AG04450 (cell line): ENCODE measurements at regions not wholly inside any gene's neighbourhood (a gene's known extent, or its start where the extent isn't known, plus 50 kb on each side); places are given as distances from the start of the nearest gene placed in this dataset.

ENCODE experiments used
- CTCF ChIA-PET: fragments of 300-600, 350-600 bp; formaldehyde crosslinking; extraction: SDS; loops from one replicate; lab custom pipeline; 2022; ENCODE audit warnings: antibody characterized with exemption, inconsistent platforms; lab: Charles Lee
- POLR2A ChIA-PET: fragments of 350-600 bp; formaldehyde crosslinking; extraction: SDS; loops from one replicate; lab custom pipeline; 2021; ENCODE audit warnings: antibody characterized with exemption, inconsistent platforms; lab: Yijun Ruan, JAX
- DNase-seq: peaks from one replicate; pipeline ENCODE4 v3.0.0-alpha.2; 2011; ENCODE audit warnings: low read depth, low spot score
- H3K27ac ChIP-seq: one replicate; pipeline ENCODE4 v1.5.1; 2012; ENCODE audit warnings: low read depth, low read length, control low read depth
- H3K27me3 ChIP-seq: one replicate; pipeline ENCODE4 v1.6.0; 2012; ENCODE audit warnings: low read length; ENCODE audit not compliant: control insufficient read depth, insufficient read depth
- H3K4me3 ChIP-seq: 2 replicates; pipeline ENCODE4 v1.5.1; 2011; ENCODE audit warnings: mild to moderate bottlenecking, low read depth, low read length, control low read depth
- H3K9me3 ChIP-seq: 2 replicates; pipeline ENCODE4 v1.5.1; 2012; ENCODE audit warnings: low read length; ENCODE audit not compliant: control insufficient read depth, insufficient read depth
- TF ChIP-seq, protein P1 (sequence below): IDR thresholded peaks from 2 replicates; pipeline ENCODE4 v1.5.1; 2011; ENCODE audit warnings: low read depth, low read length, control low read depth, inconsistent platforms

GRCh38 chr5:97363577-97363976, 180.5 kb upstream of the RIOK2 start:
- H3K27me3 ChIP-seq, result no peaks in the 10 kb centered on the region
- no peaks in the 10 kb centered on the region for H3K9me3 ChIP-seq
- H3K4me3 ChIP-seq, result no peak overlapping the region
- no peak for DNase-seq
- POLR2A ChIA-PET, result no interaction called here
- TF ChIP-seq, protein P1, sequence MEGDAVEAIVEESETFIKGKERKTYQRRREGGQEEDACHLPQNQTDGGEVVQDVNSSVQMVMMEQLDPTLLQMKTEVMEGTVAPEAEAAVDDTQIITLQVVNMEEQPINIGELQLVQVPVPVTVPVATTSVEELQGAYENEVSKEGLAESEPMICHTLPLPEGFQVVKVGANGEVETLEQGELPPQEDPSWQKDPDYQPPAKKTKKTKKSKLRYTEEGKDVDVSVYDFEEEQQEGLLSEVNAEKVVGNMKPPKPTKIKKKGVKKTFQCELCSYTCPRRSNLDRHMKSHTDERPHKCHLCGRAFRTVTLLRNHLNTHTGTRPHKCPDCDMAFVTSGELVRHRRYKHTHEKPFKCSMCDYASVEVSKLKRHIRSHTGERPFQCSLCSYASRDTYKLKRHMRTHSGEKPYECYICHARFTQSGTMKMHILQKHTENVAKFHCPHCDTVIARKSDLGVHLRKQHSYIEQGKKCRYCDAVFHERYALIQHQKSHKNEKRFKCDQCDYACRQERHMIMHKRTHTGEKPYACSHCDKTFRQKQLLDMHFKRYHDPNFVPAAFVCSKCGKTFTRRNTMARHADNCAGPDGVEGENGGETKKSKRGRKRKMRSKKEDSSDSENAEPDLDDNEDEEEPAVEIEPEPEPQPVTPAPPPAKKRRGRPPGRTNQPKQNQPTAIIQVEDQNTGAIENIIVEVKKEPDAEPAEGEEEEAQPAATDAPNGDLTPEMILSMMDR, result no peak
- CTCF ChIA-PET, result no interaction called here
- no peak overlapping the region for H3K27ac ChIP-seq

- POLR2A ChIA-PET, result no interaction called here
- TF ChIP-seq, protein P1, result no peak
- no peak overlapping the region for H3K4me3 ChIP-seq
- no peak for DNase-seq
- H3K27me3 ChIP-seq, result no peaks in the 10 kb centered on the region
- H3K27ac ChIP-seq, result no peak overlapping the region
- H3K9me3 ChIP-seq, result no peaks in the 10 kb centered on the region
- CTCF ChIA-PET, result no interaction called here
Observed at GRCh38 chr5:97364731-97365130, 181.7 kb upstream of the RIOK2 start.

GRCh38 chr5:97365163-97365845, 182.3 kb upstream of the RIOK2 start:
- TF ChIP-seq, protein P1, result no peak
- Histone ChIP-seq H3K4me3 (no peak overlapping the region), H3K27me3 (no peaks in the 10 kb centered on the region), H3K27ac (no peak overlapping the region), H3K9me3 (no peaks in the 10 kb centered on the region)
- no peak for DNase-seq
- CTCF ChIA-PET, result no interaction called here
- POLR2A ChIA-PET, result no interaction called here

DNA sequence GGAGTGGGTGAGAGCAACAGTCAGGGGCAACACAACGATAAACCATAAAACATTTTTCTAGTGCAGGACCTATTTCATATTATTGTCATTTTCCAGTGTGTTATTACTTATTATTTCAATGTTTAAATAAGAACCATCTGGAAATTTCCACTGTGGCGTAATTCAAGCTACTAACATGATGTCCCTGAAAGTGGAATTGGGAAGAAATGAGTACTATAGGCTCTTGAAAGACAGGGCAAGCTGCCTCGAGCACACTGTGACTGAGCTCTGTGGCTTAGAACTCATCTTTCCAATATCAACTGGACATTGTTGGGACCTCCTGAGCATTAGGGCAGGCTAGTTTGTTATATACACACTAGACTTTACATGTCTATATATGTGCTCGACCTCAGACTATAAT, 182.9 kb upstream of the RIOK2 start:
- H3K4me3 ChIP-seq, result no peak overlapping the region
- CTCF ChIA-PET, result no interaction called here
- no peaks in the 10 kb centered on the region for H3K9me3 ChIP-seq
- DNase-seq, result no peak
- TF ChIP-seq, protein P1, result no peak
- no peaks in the 10 kb centered on the region for H3K27me3 ChIP-seq
- H3K27ac ChIP-seq, result no peak overlapping the region
- POLR2A ChIA-PET, result no interaction called here

DNA sequence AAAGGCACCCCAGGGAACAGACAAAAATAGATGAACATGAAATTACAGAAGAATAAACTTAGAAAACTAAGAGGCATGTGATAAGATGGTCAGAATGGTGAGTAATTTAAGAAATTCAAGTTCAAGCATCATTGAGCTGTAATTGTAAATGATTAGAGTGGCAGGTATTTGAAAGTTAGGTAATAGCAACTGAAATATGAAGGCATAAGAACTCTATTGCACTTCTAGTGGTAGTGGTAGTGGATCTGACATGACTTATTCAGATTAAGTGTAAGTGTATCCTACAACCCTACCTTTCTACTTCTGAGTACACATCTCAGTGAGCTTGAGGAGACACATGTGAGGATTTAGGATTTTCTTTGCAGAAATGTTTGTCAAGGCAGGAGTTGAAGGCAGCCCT, 192.9 kb upstream of the RIOK2 start:
- no peaks in the 10 kb centered on the region for H3K27me3 ChIP-seq
- DNase-seq, result no peak
- no peak overlapping the region for H3K27ac ChIP-seq
- no peak overlapping the region for H3K4me3 ChIP-seq
- TF ChIP-seq, protein P1, result no peak
- H3K9me3 ChIP-seq, result no peaks in the 10 kb centered on the region
- POLR2A ChIA-PET, result no interaction called here
- CTCF ChIA-PET, result no interaction called here
